Astrocyte (in vitro differentiated cells and primary cell): ENCODE measurements at regions not wholly inside any gene's neighbourhood (a gene's known extent, or its start where the extent isn't known, plus 50 kb on each side); places are given as distances from the start of the nearest gene placed in this dataset.

Experiments
- DNase-seq: peaks from one replicate; pipeline ENCODE4 v3.0.0-alpha.2; 2010; ENCODE audit warnings: low read depth
- FAIRE-seq: peaks from 2 replicates; lab custom pipeline; 2011; peaks lifted over from hg19 to GRCh38; lab: Jason Lieb, UNC
- H2AFZ ChIP-seq: 2 replicates; pipeline ENCODE4 v1.6.0; 2012; ENCODE audit warnings: low read depth, low read length, inconsistent platforms
- H3K27ac ChIP-seq: 2 replicates; pipeline ENCODE4 v1.5.1; 2011; ENCODE audit warnings: low read depth, low read length, inconsistent platforms
- H3K27me3 ChIP-seq: 2 replicates; pipeline ENCODE4 v1.6.0; 2011; ENCODE audit warnings: low read length, inconsistent platforms; ENCODE audit not compliant: insufficient read depth
- H3K36me3 ChIP-seq: 2 replicates; pipeline ENCODE4 v1.5.1; 2011; ENCODE audit warnings: low read length, inconsistent platforms; ENCODE audit not compliant: insufficient read depth
- H3K4me1 ChIP-seq: 2 replicates; pipeline ENCODE4 v1.5.1; 2011; ENCODE audit warnings: low read length, inconsistent platforms; ENCODE audit not compliant: insufficient read depth
- H3K4me2 ChIP-seq: 2 replicates; pipeline ENCODE4 v1.6.0; 2012; ENCODE audit warnings: low read length, inconsistent platforms
- H3K4me3 ChIP-seq: 2 replicates; pipeline ENCODE4 v1.5.1; 2011; ENCODE audit warnings: low read depth, mild to moderate bottlenecking, low read length, inconsistent platforms; ENCODE audit not compliant: insufficient read depth
- H3K79me2 ChIP-seq: 2 replicates; pipeline ENCODE4 v1.6.0; 2012; ENCODE audit warnings: mild to moderate bottlenecking, low read length, inconsistent platforms; ENCODE audit not compliant: insufficient read depth
- H3K9ac ChIP-seq: 2 replicates; pipeline ENCODE4 v1.6.0; 2012; ENCODE audit warnings: mild to moderate bottlenecking, low read length, inconsistent platforms
- H3K9me3 ChIP-seq: 2 replicates; pipeline ENCODE4 v1.5.1; 2012; ENCODE audit warnings: low read depth, mild to moderate bottlenecking, low read length, inconsistent platforms; ENCODE audit not compliant: insufficient read depth
- H4K20me1 ChIP-seq: 2 replicates; pipeline ENCODE4 v1.6.0; 2012; ENCODE audit warnings: low read length, inconsistent platforms; ENCODE audit not compliant: insufficient read depth
- H3K27ac Mint-ChIP-seq: one replicate; pipeline ENCODE4 v1.8.0; 2021; ENCODE audit warnings: mild to moderate bottlenecking, mixed read lengths; ENCODE audit not compliant: unreplicated experiment
- H3K27me3 Mint-ChIP-seq: one replicate; pipeline ENCODE4 v1.8.0; 2021; ENCODE audit warnings: low read depth, mixed read lengths; ENCODE audit not compliant: unreplicated experiment
- H3K36me3 Mint-ChIP-seq: one replicate; pipeline ENCODE4 v1.8.0; 2021; ENCODE audit warnings: low read depth, mixed read lengths; ENCODE audit not compliant: unreplicated experiment
- H3K4me1 Mint-ChIP-seq: one replicate; pipeline ENCODE4 v1.8.0; 2021; ENCODE audit warnings: low read depth, mixed read lengths; ENCODE audit not compliant: unreplicated experiment
- H3K4me3 Mint-ChIP-seq: one replicate; pipeline ENCODE4 v1.8.0; 2021; ENCODE audit warnings: mild to moderate bottlenecking, moderate library complexity, mixed read lengths; ENCODE audit not compliant: unreplicated experiment
- H3K9me3 Mint-ChIP-seq: one replicate; pipeline ENCODE4 v1.8.0; 2021; ENCODE audit warnings: mild to moderate bottlenecking, mixed read lengths; ENCODE audit not compliant: unreplicated experiment
- EZH2 ChIP-seq: IDR thresholded peaks from 2 replicates; pipeline ENCODE4 v1.6.1; 2012; ENCODE audit warnings: mild to moderate bottlenecking, low read length, inconsistent platforms; ENCODE audit not compliant: insufficient read depth
- TF ChIP-seq, protein P1 (sequence below): IDR thresholded peaks from 2 replicates; pipeline ENCODE4 v1.5.1; 2011; ENCODE audit warnings: low read depth, mild to moderate bottlenecking, inconsistent platforms, low read length, moderate library complexity; ENCODE audit not compliant: insufficient read depth

DNA sequence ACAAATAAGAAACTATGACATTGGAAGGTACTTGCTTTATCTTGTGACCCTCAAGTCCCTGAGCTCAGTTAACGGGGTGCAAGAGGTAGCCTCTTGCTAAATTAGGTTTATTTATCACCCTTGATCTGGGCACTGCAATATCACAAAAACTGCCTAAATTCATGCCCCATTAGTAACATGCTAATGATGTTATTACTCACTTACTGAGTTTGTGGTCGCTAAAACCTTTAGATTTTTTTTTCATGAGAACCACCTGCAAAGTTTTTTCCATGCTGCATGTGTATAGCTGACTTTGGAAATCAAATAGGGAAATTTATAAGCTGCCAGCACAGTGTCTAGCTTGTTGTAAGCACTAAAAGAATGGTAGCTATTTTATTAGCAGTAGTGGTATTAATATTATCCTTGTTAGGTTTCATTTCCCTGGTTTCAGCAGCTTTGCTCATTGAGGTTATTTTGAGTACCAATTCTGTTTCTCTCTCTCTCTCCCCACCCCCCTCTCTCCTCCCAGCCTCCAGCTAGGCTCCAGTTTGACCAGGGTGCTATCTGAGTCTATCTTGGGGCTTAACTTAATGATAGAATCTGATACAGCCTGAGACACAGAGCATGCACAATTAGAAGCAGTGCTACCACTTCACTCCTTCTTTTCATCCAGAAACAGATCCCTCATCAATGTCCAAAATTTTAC, 88.7 kb upstream of the ATP8B1 start:
- Mint-ChIP-seq H3K27me3 (peaks cover 4% of the 10 kb centered on the region), H3K9me3 (peaks cover 7% of the 10 kb centered on the region), H3K4me3 (no peak overlapping the region), H3K4me1 (peaks cover 3% of the 10 kb centered on the region), H3K36me3 (no peaks in the 10 kb centered on the region), H3K27ac (no peak overlapping the region)
- no peak overlapping the region for H3K9ac ChIP-seq
- TF ChIP-seq, protein P1, sequence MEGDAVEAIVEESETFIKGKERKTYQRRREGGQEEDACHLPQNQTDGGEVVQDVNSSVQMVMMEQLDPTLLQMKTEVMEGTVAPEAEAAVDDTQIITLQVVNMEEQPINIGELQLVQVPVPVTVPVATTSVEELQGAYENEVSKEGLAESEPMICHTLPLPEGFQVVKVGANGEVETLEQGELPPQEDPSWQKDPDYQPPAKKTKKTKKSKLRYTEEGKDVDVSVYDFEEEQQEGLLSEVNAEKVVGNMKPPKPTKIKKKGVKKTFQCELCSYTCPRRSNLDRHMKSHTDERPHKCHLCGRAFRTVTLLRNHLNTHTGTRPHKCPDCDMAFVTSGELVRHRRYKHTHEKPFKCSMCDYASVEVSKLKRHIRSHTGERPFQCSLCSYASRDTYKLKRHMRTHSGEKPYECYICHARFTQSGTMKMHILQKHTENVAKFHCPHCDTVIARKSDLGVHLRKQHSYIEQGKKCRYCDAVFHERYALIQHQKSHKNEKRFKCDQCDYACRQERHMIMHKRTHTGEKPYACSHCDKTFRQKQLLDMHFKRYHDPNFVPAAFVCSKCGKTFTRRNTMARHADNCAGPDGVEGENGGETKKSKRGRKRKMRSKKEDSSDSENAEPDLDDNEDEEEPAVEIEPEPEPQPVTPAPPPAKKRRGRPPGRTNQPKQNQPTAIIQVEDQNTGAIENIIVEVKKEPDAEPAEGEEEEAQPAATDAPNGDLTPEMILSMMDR = no peak
- no peak for TF ChIP-seq EZH2
- H4K20me1 ChIP-seq = no peaks in the 10 kb centered on the region
- H3K36me3 ChIP-seq = no peaks in the 10 kb centered on the region
- no peak overlapping the region for H3K27ac ChIP-seq
- H2AFZ ChIP-seq = no peak overlapping the region
- no peak overlapping the region for H3K4me2 ChIP-seq
- no peaks in the 10 kb centered on the region for H3K79me2 ChIP-seq
- FAIRE-seq (no peak), DNase-seq (peak; percentile 21)
- no peak overlapping the region for H3K4me3 ChIP-seq
- H3K27me3 ChIP-seq = no peaks in the 10 kb centered on the region
- no peaks in the 10 kb centered on the region for H3K4me1 ChIP-seq
- no peaks in the 10 kb centered on the region for H3K9me3 ChIP-seq

DNA sequence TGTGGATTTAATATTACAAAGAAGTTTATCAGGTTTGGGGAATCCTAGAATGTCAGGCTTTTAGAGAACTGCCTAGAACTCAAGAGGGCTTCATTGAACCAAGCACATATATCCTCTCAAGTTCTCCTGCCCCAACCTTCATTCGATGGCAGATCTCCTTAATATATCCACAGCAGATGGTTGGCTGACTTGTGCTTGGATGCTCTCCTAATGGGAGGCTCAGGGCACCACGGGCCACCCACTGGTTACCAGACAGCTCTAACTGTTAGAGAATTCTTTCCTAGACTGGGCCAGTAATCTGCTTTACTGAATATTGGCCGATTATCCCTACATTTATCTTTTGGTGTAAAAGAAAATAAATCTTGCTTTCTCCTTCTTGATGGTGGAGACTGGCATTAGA, 87.2 kb upstream of the ATP8B1 start:
- Mint-ChIP-seq H3K27ac (no peak overlapping the region), H3K4me3 (no peak overlapping the region), H3K27me3 (peaks cover 2% of the 10 kb centered on the region), H3K9me3 (peaks cover 5% of the 10 kb centered on the region), H3K36me3 (no peaks in the 10 kb centered on the region), H3K4me1 (peaks cover 3% of the 10 kb centered on the region)
- Histone ChIP-seq H3K4me2 (no peak overlapping the region), H3K4me3 (no peak overlapping the region), H3K27ac (no peak overlapping the region), H3K27me3 (no peaks in the 10 kb centered on the region), H3K4me1 (no peaks in the 10 kb centered on the region), H3K9ac (no peak overlapping the region), H4K20me1 (no peaks in the 10 kb centered on the region), H3K79me2 (no peaks in the 10 kb centered on the region), H2AFZ (no peak overlapping the region), H3K36me3 (no peaks in the 10 kb centered on the region), H3K9me3 (no peaks in the 10 kb centered on the region)
- no peak for TF ChIP-seq EZH2
- TF ChIP-seq, protein P1 = no peak
- FAIRE-seq (no peak), DNase-seq (no peak)

DNA sequence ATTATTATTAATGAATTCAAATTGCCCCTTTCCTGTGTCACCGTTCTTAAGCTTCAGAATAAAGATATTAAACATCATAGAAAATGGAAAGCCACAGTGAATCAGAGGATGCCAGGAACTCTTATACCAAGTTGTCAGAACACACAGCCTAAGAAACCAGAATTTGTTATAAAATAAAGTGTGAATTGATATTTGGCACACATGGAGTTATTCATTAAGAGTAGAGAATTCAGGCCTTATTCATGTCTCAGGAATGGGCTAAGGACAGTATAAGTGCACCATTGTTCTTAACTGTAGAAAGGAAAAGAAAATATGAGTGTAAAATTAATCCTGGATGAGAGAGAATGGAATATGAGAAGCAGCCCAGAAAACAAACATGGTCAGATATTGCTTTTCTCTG, 86.7 kb upstream of the ATP8B1 start:
- H2AFZ ChIP-seq = no peak overlapping the region
- peaks cover 3% of the 10 kb centered on the region for H3K4me1 Mint-ChIP-seq
- H3K4me2 ChIP-seq = no peak overlapping the region
- H3K4me3 ChIP-seq = no peak overlapping the region
- no peak overlapping the region for H3K9ac ChIP-seq
- H3K4me1 ChIP-seq = no peaks in the 10 kb centered on the region
- H3K27me3 ChIP-seq = no peaks in the 10 kb centered on the region
- H3K27me3 Mint-ChIP-seq = peaks cover 2% of the 10 kb centered on the region
- TF ChIP-seq, protein P1 = no peak
- TF ChIP-seq EZH2 = no peak
- H3K27ac ChIP-seq = no peak overlapping the region
- no peak overlapping the region for H3K27ac Mint-ChIP-seq
- FAIRE-seq = no peak
- H4K20me1 ChIP-seq = no peaks in the 10 kb centered on the region
- no peaks in the 10 kb centered on the region for H3K36me3 Mint-ChIP-seq
- no peaks in the 10 kb centered on the region for H3K79me2 ChIP-seq
- H3K9me3 ChIP-seq = no peaks in the 10 kb centered on the region
- H3K36me3 ChIP-seq = no peaks in the 10 kb centered on the region
- H3K9me3 Mint-ChIP-seq = peaks cover 5% of the 10 kb centered on the region
- DNase-seq = peak; percentile 35
- no peak overlapping the region for H3K4me3 Mint-ChIP-seq
